Epithelial cell of esophagus (primary cell): ENCODE measurements at regions not wholly inside any gene's neighbourhood (a gene's known extent, or its start where the extent isn't known, plus 50 kb on each side); places are given as distances from the start of the nearest gene placed in this dataset.
"Not testable (repeated sequence)": the region's sequence is repeated elsewhere in the genome, so short reads cannot be mapped to it uniquely, and the experiment has no call there.

Source experiments
- DNase-seq: peaks from one replicate; pipeline ENCODE4 v3.0.0; 2010; ENCODE audit warnings: low read depth
- H3K4me3 ChIP-seq: 2 replicates; pipeline ENCODE4 v1.5.1; 2011; ENCODE audit warnings: mild to moderate bottlenecking, low read length, control low read depth
- CTCF ChIP-seq: IDR thresholded peaks from 2 replicates; pipeline ENCODE4 v1.5.1; 2011; ENCODE audit warnings: low read depth, mild to moderate bottlenecking, low read length, control low read depth, inconsistent platforms; ENCODE audit not compliant: insufficient read depth; ENCODE audit errors: missing control alignments

GRCh38 chr2:220371211-220371610, 743.8 kb downstream of the SLC4A3 start:
- no peak for TF ChIP-seq CTCF
- H3K4me3 ChIP-seq, result no peak overlapping the region
- DNase-seq, result no peak

- no peak for TF ChIP-seq CTCF
- DNase-seq, result peak; percentile 14
- H3K4me3 ChIP-seq, result no peak overlapping the region
These were observed 746.4 kb downstream of the SLC4A3 start for GRCh38 chr2:220373878-220374277.

GRCh38 chr2:220374282-220374681, 746.9 kb downstream of the SLC4A3 start:
- no peak for DNase-seq
- no peak for TF ChIP-seq CTCF
- no peak overlapping the region for H3K4me3 ChIP-seq

GRCh38 chr2:220377482-220378155, 750.2 kb downstream of the SLC4A3 start:
- DNase-seq, result no peak
- TF ChIP-seq CTCF, result no peak
- H3K4me3 ChIP-seq, result no peak overlapping the region

- not testable (repeated sequence) for DNase-seq, H3K4me3 ChIP-seq
These were observed 760.3 kb downstream of the SLC4A3 start for GRCh38 chr2:220387758-220388157.

- no peak for TF ChIP-seq CTCF
- no peak overlapping the region for H3K4me3 ChIP-seq
- no peak for DNase-seq
These were observed 766.3 kb downstream of the SLC4A3 start for GRCh38 chr2:220393711-220394110.

- H3K4me3 ChIP-seq, result no peak overlapping the region
- DNase-seq, result peak; percentile 62
- TF ChIP-seq CTCF, result no peak
These were observed 767.0 kb downstream of the SLC4A3 start for GRCh38 chr2:220394433-220394832.

GRCh38 chr2:220396287-220396686, 768.9 kb downstream of the SLC4A3 start:
- DNase-seq, result peak; percentile 41
- TF ChIP-seq CTCF, result no peak
- no peak overlapping the region for H3K4me3 ChIP-seq
